Common myeloid progenitor, CD34-positive (primary cell): ENCODE measurements at regions not wholly inside any gene's neighbourhood (a gene's known extent, or its start where the extent isn't known, plus 50 kb on each side); places are given as distances from the start of the nearest gene placed in this dataset.
"Not testable (repeated sequence)": the region's sequence is repeated elsewhere in the genome, so short reads cannot be mapped to it uniquely, and the experiment has no call there.

Experiments used
- CTCF ChIA-PET: fragments of 350-600 bp; sonication (Branson Sonifier 250); formaldehyde crosslinking; loops from one replicate; lab custom pipeline; 2021; ENCODE audit warnings: antibody characterized with exemption; lab: Charles Lee
- POLR2A ChIA-PET: fragments of 350-600 bp; sonication (Branson Sonifier 250); formaldehyde crosslinking; loops from one replicate; lab custom pipeline; 2021; ENCODE audit warnings: antibody characterized with exemption; lab: Charles Lee
- DNase-seq, 3 donors: peaks; one replicate each; pipeline versions ENCODE4 v3.0.0 to v3.0.0-alpha.2; 2013
- H3K27ac ChIP-seq, 2 experiments: 1 replicate in 1 of 2; 2 replicates in 1 of 2; pipeline ENCODE4 v1.7.0; 2013; ENCODE audit warnings: inconsistent platforms in 2 of 2, low read length in 2 of 2, mild to moderate bottlenecking in 2 of 2, low read depth in 1 of 2, moderate library complexity in 1 of 2; ENCODE audit not compliant: severe bottlenecking in 2 of 2, insufficient read depth in 1 of 2, poor library complexity in 1 of 2
- H3K27me3 ChIP-seq, 5 experiments: replicated peaks in 2 of 5; 1 replicate in 3 of 5; 2 replicates in 2 of 5; pipeline versions ENCODE4 v1.6.1 to v1.7.0; 2013; ENCODE audit warnings: low read length in 4 of 5, mild to moderate bottlenecking in 2 of 5, moderate library complexity in 2 of 5, inconsistent platforms in 1 of 5; ENCODE audit not compliant: insufficient read depth in 5 of 5, control insufficient read depth in 4 of 5
- H3K36me3 ChIP-seq, 4 experiments: 1 replicate in 2 of 4; 2 replicates in 2 of 4; pipeline versions ENCODE4 v1.6.1 to v1.7.0; 2013; ENCODE audit warnings: low read length in 3 of 4, control low read depth in 1 of 4, mild to moderate bottlenecking in 1 of 4; ENCODE audit not compliant: control insufficient read depth in 4 of 4, insufficient read depth in 4 of 4
- H3K4me1 ChIP-seq, 4 experiments: 1 replicate in 3 of 4; 2 replicates in 1 of 4; pipeline versions ENCODE4 v1.6.1 to v1.7.1; 2013; ENCODE audit warnings: low read length in 3 of 4, mild to moderate bottlenecking in 3 of 4, control low read depth in 1 of 4, inconsistent platforms in 1 of 4, moderate library complexity in 1 of 4; ENCODE audit not compliant: control insufficient read depth in 4 of 4, insufficient read depth in 4 of 4; ENCODE audit errors: control extremely low read depth in 1 of 4
- H3K4me3 ChIP-seq, 7 experiments: 1 replicate in 4 of 7; 2 replicates in 3 of 7; pipeline versions ENCODE4 v1.5.1 to v1.7.0; 2013; ENCODE audit warnings: mild to moderate bottlenecking in 7 of 7, low read length in 6 of 7, moderate library complexity in 6 of 7, inconsistent platforms in 2 of 7, low read depth in 2 of 7, control low read depth in 1 of 7; ENCODE audit not compliant: insufficient read depth in 4 of 7, control insufficient read depth in 1 of 7; ENCODE audit errors: extremely low read depth in 1 of 7
- H3K9me3 ChIP-seq, 5 experiments: 1 replicate in 4 of 5; 2 replicates in 1 of 5; pipeline versions ENCODE4 v1.6.1 to v1.7.1; 2013; ENCODE audit warnings: low read length in 4 of 5, mild to moderate bottlenecking in 2 of 5, inconsistent platforms in 1 of 5, low read depth in 1 of 5, moderate library complexity in 1 of 5; ENCODE audit not compliant: control insufficient read depth in 4 of 5, insufficient read depth in 2 of 5; ENCODE audit errors: control extremely low read depth in 1 of 5
- WGBS: methylation state at CpG from one replicate; pipeline ENCODE4 v1.1.5; 2013; ENCODE audit not compliant: insufficient coverage; 5-methylcytosine and 5-hydroxymethylcytosine counted together

DNA sequence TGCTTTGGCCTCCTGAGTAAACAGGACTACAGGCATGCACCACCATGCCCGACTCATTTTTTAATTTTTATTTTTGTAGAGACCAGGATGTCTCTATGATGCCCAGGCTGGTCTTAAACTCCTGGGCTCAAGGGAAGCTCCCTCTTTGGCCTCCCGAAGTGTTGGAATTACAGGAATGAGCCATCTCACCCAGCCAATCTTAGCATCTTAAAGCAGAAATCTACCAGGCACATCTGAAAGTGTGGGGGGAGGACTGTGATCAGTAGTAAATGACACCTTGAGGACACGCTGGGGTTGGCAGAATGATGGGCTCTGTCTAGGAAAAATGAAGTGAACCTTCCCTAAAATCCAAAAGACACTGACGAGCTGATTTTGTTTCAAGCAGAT lies 149.2 kb downstream of the SPATA18 start:
- no peaks in the 10 kb centered on the region for H3K4me1 ChIP-seq
- no peak overlapping the region for H3K4me3 ChIP-seq
- no peaks in the 10 kb centered on the region for H3K36me3 ChIP-seq
- WGBS = 100% methylated on average over 1 of the region's 4 CpGs
- no peak overlapping the region for H3K27ac ChIP-seq
- no peak for DNase-seq
- no peaks in the 10 kb centered on the region for H3K27me3 ChIP-seq
- H3K9me3 ChIP-seq = no peaks in the 10 kb centered on the region
- POLR2A ChIA-PET = no interaction called here
- CTCF ChIA-PET = no interaction called here

DNA sequence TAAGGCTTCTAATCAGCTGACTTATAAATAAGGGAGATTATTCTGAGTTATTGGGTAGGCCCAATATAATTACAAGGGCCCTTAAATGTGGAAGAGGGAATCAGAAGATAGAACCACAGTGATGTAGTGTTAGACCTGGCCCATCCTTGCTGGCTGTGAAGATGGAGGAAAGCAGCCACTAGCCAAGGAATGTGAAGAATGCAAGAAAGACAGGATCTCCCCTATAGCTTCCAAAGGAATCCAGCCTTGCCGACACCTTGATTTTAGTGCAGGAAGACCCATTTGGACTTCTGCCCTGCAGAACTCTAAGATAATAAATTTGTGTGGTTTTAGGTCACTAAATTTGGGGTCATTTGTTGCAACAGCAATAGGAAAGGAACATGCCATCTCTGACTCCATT lies 150.6 kb downstream of the SPATA18 start:
- no peak for DNase-seq
- CTCF ChIA-PET = no interaction called here
- no peaks in the 10 kb centered on the region for H3K27me3 ChIP-seq
- no peaks in the 10 kb centered on the region for H3K4me1 ChIP-seq
- no peak overlapping the region for H3K4me3 ChIP-seq
- no peak overlapping the region for H3K27ac ChIP-seq
- POLR2A ChIA-PET = no interaction called here
- H3K9me3 ChIP-seq = no peaks in the 10 kb centered on the region
- no CpG with 5 or more reads among the region's 1 CpG for WGBS
- H3K36me3 ChIP-seq = no peaks in the 10 kb centered on the region

DNA sequence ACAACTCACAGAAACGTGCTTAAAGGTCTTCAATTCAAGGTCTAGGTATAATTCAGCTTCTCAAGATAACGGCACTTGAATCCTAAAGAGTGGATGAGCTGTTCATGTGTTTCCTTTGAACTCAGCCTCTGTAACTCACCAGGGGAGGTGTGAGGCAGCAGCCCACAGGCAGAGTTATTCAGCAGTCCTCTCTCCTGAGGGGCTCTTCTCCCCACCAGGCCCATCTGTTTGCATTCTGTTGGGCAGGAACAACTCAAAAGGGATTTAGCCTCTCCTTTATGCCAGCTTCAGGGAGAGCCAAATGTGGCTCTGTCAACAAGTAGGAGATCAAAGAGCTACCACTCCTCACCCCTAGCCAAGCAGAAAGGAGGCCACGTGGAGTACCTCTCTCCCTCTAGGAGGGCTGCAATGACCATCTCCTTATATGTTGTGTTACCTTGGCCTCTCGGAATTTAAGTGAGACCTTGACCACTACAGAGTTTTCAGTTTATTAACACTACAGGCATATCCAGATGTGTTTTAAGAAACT lies 151.2 kb downstream of the SPATA18 start:
- Histone ChIP-seq H3K36me3 (no peaks in the 10 kb centered on the region), H3K4me3 (no peak overlapping the region), H3K27ac (no peak overlapping the region), H3K27me3 (no peaks in the 10 kb centered on the region), H3K4me1 (no peaks in the 10 kb centered on the region), H3K9me3 (peaks cover 0 to 2% (median 0%) of the 10 kb centered on the region in 5 experiments)
- ChIA-PET POLR2A (no interaction called here), CTCF (no interaction called here)
- 97% methylated on average over 3 of the region's 4 CpGs for WGBS
- no peak for DNase-seq

DNA sequence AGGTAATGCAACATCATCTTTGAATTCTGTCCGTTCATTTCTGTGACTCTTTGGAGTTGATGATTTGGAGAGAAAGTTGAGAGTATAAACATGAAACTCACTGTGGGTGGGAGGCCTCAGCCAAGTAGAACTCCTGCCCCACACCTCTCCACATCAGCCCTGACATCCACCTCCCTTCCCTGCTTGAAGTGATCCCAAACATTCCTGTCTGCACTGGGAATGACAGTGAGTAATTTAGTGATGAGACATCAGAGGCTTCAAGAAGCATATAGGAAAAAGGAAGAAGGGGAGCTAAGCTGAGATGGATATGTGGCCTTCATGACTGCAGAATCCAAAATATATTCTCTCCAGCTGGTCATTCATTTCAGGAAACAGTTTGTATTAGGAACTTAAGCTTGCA lies 151.8 kb downstream of the SPATA18 start:
- Histone ChIP-seq H3K36me3 (no peaks in the 10 kb centered on the region), H3K27me3 (no peaks in the 10 kb centered on the region), H3K4me3 (no peak overlapping the region), H3K9me3 (peaks cover 0 to 5% (median 0%) of the 10 kb centered on the region in 5 experiments), H3K4me1 (no peaks in the 10 kb centered on the region), H3K27ac (no peak overlapping the region)
- ChIA-PET CTCF (no interaction called here), POLR2A (no interaction called here)
- DNase-seq = no peak
- no CpG with 5 or more reads among the region's 1 CpG for WGBS

DNA sequence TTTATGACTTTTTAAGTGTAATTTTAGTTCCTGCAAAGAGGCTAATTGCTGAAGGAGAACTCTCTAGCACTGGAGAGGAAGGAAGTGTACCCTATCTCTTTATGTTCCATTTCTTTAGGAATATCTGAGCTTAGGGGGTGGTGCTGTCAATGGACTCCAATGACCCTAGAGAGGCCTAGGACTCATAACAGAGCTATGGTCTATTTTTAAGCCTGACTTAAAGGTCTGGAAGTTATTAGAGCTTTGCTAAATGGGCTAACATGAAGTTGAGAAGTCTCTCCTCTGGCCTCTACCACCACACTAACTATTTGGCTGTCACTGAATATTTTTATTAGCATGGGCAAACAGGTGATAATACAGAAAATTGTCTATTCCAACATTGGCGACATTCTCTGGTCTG lies 152.2 kb downstream of the SPATA18 start:
- no peak overlapping the region for H3K27ac ChIP-seq
- CTCF ChIA-PET = no interaction called here
- DNase-seq = no peak
- no CpG with 5 or more reads among the region's 1 CpG for WGBS
- no peaks in the 10 kb centered on the region for H3K4me1 ChIP-seq
- H3K36me3 ChIP-seq = no peaks in the 10 kb centered on the region
- H3K4me3 ChIP-seq = no peak overlapping the region
- POLR2A ChIA-PET = no interaction called here
- peaks cover 0 to 5% (median 0%) of the 10 kb centered on the region in 5 experiments for H3K9me3 ChIP-seq
- no peaks in the 10 kb centered on the region for H3K27me3 ChIP-seq

DNA sequence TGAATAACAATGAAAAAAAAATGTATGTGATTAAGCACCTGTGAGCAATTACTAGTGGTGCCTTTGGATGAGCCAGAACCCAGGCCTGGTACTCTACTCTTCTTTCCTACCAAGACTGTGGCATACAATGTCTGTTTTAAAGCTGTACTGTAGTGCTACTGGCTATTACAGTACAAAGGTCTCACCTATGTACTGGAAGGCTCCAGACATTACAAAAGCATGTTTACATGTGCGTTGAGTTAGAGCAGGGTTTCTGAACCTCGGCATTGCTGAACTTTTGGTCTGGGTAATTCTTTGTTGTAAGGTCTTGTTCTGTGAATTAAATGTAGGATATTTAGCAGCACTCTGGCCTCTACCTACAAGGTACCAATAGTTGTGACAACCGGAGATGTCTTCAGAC lies 153.8 kb downstream of the SPATA18 start:
- POLR2A ChIA-PET = no interaction called here
- Histone ChIP-seq H3K36me3 (no peaks in the 10 kb centered on the region), H3K4me1 (no peaks in the 10 kb centered on the region), H3K4me3 (no peak overlapping the region), H3K27ac (no peak overlapping the region), H3K27me3 (no peaks in the 10 kb centered on the region), H3K9me3 (peaks cover 0 to 5% (median 0%) of the 10 kb centered on the region in 5 experiments)
- no peak for DNase-seq
- 100% methylated on average over 2 of the region's 3 CpGs for WGBS
- CTCF ChIA-PET = no interaction called here

DNA sequence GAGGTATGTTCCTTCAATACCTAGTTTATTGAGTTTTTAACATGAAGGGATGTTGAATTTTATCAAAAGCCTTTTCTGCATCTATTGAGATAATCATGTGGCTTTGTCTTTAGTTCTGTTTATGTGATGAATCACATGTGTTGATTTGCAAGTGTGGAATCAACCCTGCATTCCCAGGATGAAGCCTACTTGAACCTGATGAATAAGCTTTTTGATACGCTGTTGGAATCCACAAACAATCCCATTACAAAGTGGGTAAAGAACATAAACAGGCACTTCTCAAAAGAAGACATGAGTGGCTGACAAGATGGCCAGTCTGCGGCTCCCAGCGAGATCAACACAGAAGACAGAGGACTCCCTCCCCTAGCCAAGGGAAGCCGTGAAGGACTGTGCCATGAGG lies 156.0 kb downstream of the SPATA18 start:
- H3K9me3 ChIP-seq, DNase-seq, H3K36me3 ChIP-seq, H3K27me3 ChIP-seq, POLR2A ChIA-PET, H3K4me1 ChIP-seq, CTCF ChIA-PET, H3K4me3 ChIP-seq, H3K27ac ChIP-seq: not testable (repeated sequence)
- 100% methylated on average over 1 of the region's 4 CpGs for WGBS
